HepG2 (cell line): ENCODE measurements at regions not wholly inside any gene's neighbourhood (a gene's known extent, or its start where the extent isn't known, plus 50 kb on each side); places are given as distances from the start of the nearest gene placed in this dataset.

Experiments
- ATAC-seq: fragments of 200-7000 bp; cut with Tn5 transposase; 3 replicates; pipeline ENCODE4 v1.9.1; 2020; ENCODE audit warnings: mild to moderate bottlenecking, moderate library complexity
- BruUV-seq: library from RNA; stranded (reverse); fragments of 400-500 nt; replicated peaks from 2 replicates; lab custom pipeline; 2021; lab: Mats Ljungman, UMichigan
- CTCF ChIA-PET: fragments of 300-600 bp; formaldehyde crosslinking; extraction: SDS; loops from one replicate; lab custom pipeline; 2021; ENCODE audit warnings: low total read pairs, inconsistent platforms, low intra/inter-chr PET ratio; lab: Yijun Ruan, JAX
- POLR2A ChIA-PET: fragments of 350-600 bp; sonication (Branson Sonifier 250); formaldehyde crosslinking; loops from one replicate; lab custom pipeline; 2020; ENCODE audit warnings: antibody characterized with exemption, inconsistent platforms; lab: Yijun Ruan, JAX
- DNase-seq: peaks from one replicate; pipeline ENCODE4 v3.0.0-alpha.2; 2015; ENCODE audit warnings: low spot score
- FAIRE-seq: peaks from 3 replicates; lab custom pipeline; 2011; peaks lifted over from hg19 to GRCh38; lab: Jason Lieb, UNC
- H2AFZ ChIP-seq: one replicate; pipeline ENCODE4 v1.6.1; 2011; ENCODE audit warnings: low read length, inconsistent platforms
- H3K27ac ChIP-seq: fragments of 300-600 bp; 3 replicates; pipeline ENCODE4 v1.8.0; 2011; ENCODE audit warnings: mixed run types, mild to moderate bottlenecking, mixed read lengths, low read length, inconsistent platforms; ENCODE audit not compliant: insufficient read depth; ENCODE audit errors: extremely low read length
- H3K27me3 ChIP-seq, 2 experiments: fragments of 200-600 bp in 1 of 2; 2 replicates in 1 of 2; 3 replicates in 1 of 2; pipeline versions ENCODE4 v1.6.0 to v1.8.0; 2011; ENCODE audit warnings: low read length in 2 of 2, mild to moderate bottlenecking in 2 of 2, moderate library complexity in 2 of 2, inconsistent platforms in 1 of 2; ENCODE audit not compliant: insufficient read depth in 2 of 2, control insufficient read depth in 1 of 2
- H3K36me3 ChIP-seq, 2 experiments: fragments of 200-600 bp in 1 of 2; replicated peaks in 1 of 2; 2 replicates in 1 of 2; 3 replicates in 1 of 2; pipeline versions ENCODE4 v1.5.1 to v1.8.0; 2011; ENCODE audit warnings: low read length in 2 of 2, inconsistent platforms in 1 of 2; ENCODE audit not compliant: insufficient read depth in 2 of 2, control insufficient read depth in 1 of 2
- H3K4me1 ChIP-seq: 2 replicates; pipeline ENCODE4 v1.5.1; 2012; ENCODE audit warnings: low read length, inconsistent platforms; ENCODE audit not compliant: insufficient read depth
- H3K4me2 ChIP-seq: 2 replicates; pipeline ENCODE4 v1.6.0; 2011; ENCODE audit warnings: low read depth, low read length, inconsistent platforms
- H3K4me3 ChIP-seq, 3 experiments: fragments of 200-600 bp in 1 of 3; sonication (generic), shearing (Covaris generic) in 1 of 3; replicated peaks in 1 of 3; 2 replicates each; pipeline ENCODE4 v1.5.1; 2011 to 2016; ENCODE audit warnings: low read length in 3 of 3, inconsistent platforms in 2 of 3, low read depth in 2 of 3, mild to moderate bottlenecking in 2 of 3, control low read depth in 1 of 3, mixed read lengths in 1 of 3; ENCODE audit not compliant: insufficient read depth in 1 of 3
- H3K79me2 ChIP-seq: one replicate; pipeline ENCODE4 v1.6.1; 2011; ENCODE audit warnings: low read length, inconsistent platforms; ENCODE audit not compliant: insufficient read depth
- H3K9ac ChIP-seq: 2 replicates; pipeline ENCODE4 v1.6.0; 2011; ENCODE audit warnings: mild to moderate bottlenecking, low read depth, low read length, inconsistent platforms; ENCODE audit not compliant: insufficient read depth
- H3K9me3 ChIP-seq: 2 replicates; pipeline ENCODE4 v1.5.1; 2012; ENCODE audit warnings: mild to moderate bottlenecking, low read length
- H4K20me1 ChIP-seq: 2 replicates; pipeline ENCODE4 v1.6.0; 2011; ENCODE audit warnings: inconsistent platforms, mild to moderate bottlenecking, low read length, moderate library complexity; ENCODE audit not compliant: insufficient read depth
- CBX2 ChIP-seq, 2 experiments: fragments of 200-600 bp in 1 of 2; sonication (generic); formaldehyde crosslinking in 1 of 2; IDR thresholded peaks; 2 replicates each; pipeline versions ENCODE4 v1.7.0 to v1.8.1; 2018 to 2022; ENCODE audit warnings: low read depth in 2 of 2, low read length in 1 of 2, mild to moderate bottlenecking in 1 of 2, missing genetic modification reagents in 1 of 2
- HMG20B ChIP-seq: conservative IDR thresholded peaks from 2 replicates; pipeline ENCODE4 v1.6.1; 2016; ENCODE audit warnings: missing genetic modification reagents, missing compliant biosample characterization
- IKZF4 ChIP-seq: sonication (generic); formaldehyde crosslinking; IDR thresholded peaks from 2 replicates; pipeline ENCODE4 v1.5.1; 2020; ENCODE audit warnings: borderline replicate concordance, mild to moderate bottlenecking, low read depth, missing genetic modification reagents; ENCODE audit errors: not compliant biosample characterization
- LRRFIP1 ChIP-seq: sonication (generic); formaldehyde crosslinking; conservative IDR thresholded peaks from 2 replicates; pipeline ENCODE4 v1.4.0; 2020; ENCODE audit warnings: missing genetic modification reagents
- RBM39 ChIP-seq: fragments of 200-400 bp; formaldehyde crosslinking; IDR thresholded peaks from one replicate; pipeline ENCODE4 v1.6.1; 2018; ENCODE audit warnings: antibody characterized with exemption, mild to moderate bottlenecking, low read depth, low read length; ENCODE audit not compliant: poor library complexity, severe bottlenecking
- U2AF1 ChIP-seq: fragments of 200-400 bp; formaldehyde crosslinking; optimal IDR thresholded peaks from 2 replicates; pipeline ENCODE3; 2017; ENCODE audit warnings: mild to moderate bottlenecking, low read depth, low read length
- ZNF431 ChIP-seq: sonication (generic); formaldehyde crosslinking; IDR thresholded peaks from 2 replicates; pipeline ENCODE4 v1.9.0; 2022; ENCODE audit warnings: missing genetic modification reagents, low read depth, mild to moderate bottlenecking, borderline replicate concordance
- ZNF484 ChIP-seq: sonication (generic); formaldehyde crosslinking; IDR thresholded peaks from 2 replicates; pipeline ENCODE4 v1.5.1; 2020; ENCODE audit warnings: mild to moderate bottlenecking, low read depth, missing genetic modification reagents, borderline replicate concordance
- ZNF546 ChIP-seq: sonication (generic); formaldehyde crosslinking; conservative IDR thresholded peaks from 2 replicates; pipeline ENCODE4 v1.8.1; 2023; ENCODE audit warnings: mild to moderate bottlenecking, missing genetic modification reagents
- ZNF776 ChIP-seq: sonication (generic); formaldehyde crosslinking; IDR thresholded peaks from 2 replicates; pipeline ENCODE4 v1.4.0; 2020; ENCODE audit warnings: mild to moderate bottlenecking, missing genetic modification reagents
- ZNF891 ChIP-seq: sonication (generic); formaldehyde crosslinking; IDR thresholded peaks from 2 replicates; pipeline ENCODE4 v1.5.0; 2020; ENCODE audit warnings: mild to moderate bottlenecking, missing genetic modification reagents
- WGBS: methylation state at CpG from one replicate; pipeline ENCODE4 v1.1.6; 2017; ENCODE audit warnings: low lambda C conversion rate; 5-methylcytosine and 5-hydroxymethylcytosine counted together
- in situ Hi-C: cut with HindIII; loops from 2 replicates; pipeline ENCODE4 v1.10.0; 2017; ENCODE audit warnings: low pct_unique_long_range_greater_than_20kb; ENCODE audit not compliant: extremely low pct_ligation_motif_present
- intact Hi-C: fragments of 100-400 bp; cut with micrococcal nuclease; formaldehyde crosslinking; loops from one replicate; pipeline ENCODE4 v1.10.0; 2022; ENCODE audit not compliant: unreplicated experiment
- TF ChIP-seq, protein P1 (sequence below): sonication (generic); formaldehyde crosslinking; IDR thresholded peaks from 2 replicates; pipeline ENCODE4 v1.4.0; 2020; ENCODE audit warnings: low read depth, mild to moderate bottlenecking, missing genetic modification reagents
- TF ChIP-seq, protein P2 (sequence below): sonication (generic); formaldehyde crosslinking; IDR thresholded peaks from 2 replicates; pipeline ENCODE4 v1.5.1; 2020; ENCODE audit warnings: mild to moderate bottlenecking, missing genetic modification reagents, moderate library complexity

GRCh38 chr5:91297994-91298393 is 85.1 kb downstream of the ARRDC3 start:
- in situ Hi-C loops (no loop called here), intact Hi-C loops (no loop called here)
- H4K20me1 ChIP-seq, result no peaks in the 10 kb centered on the region
- 17% methylated on average over 2 of the region's 2 CpGs for WGBS
- H3K79me2 ChIP-seq, result no peaks in the 10 kb centered on the region
- H3K27ac ChIP-seq, result no peak overlapping the region
- H3K36me3 ChIP-seq, result no peaks in the 10 kb centered on the region
- CTCF ChIA-PET, result no interaction called here
- no peaks in the 10 kb centered on the region for H3K9me3 ChIP-seq
- H3K4me1 ChIP-seq, result 0 out of 2 replicates have a peak, but pooled peaks cover 5% of the 10 kb centered on the region
- H3K27me3 ChIP-seq, result no peaks in the 10 kb centered on the region; a peak in 1 of 5 replicates
- H3K4me3 ChIP-seq, result no peak overlapping the region
- POLR2A ChIA-PET, result no interaction called here
- ATAC-seq (no peak), DNase-seq (no peak), FAIRE-seq (no peak)
- H3K9ac ChIP-seq, result no peak overlapping the region
- TF ChIP-seq, protein P1, sequence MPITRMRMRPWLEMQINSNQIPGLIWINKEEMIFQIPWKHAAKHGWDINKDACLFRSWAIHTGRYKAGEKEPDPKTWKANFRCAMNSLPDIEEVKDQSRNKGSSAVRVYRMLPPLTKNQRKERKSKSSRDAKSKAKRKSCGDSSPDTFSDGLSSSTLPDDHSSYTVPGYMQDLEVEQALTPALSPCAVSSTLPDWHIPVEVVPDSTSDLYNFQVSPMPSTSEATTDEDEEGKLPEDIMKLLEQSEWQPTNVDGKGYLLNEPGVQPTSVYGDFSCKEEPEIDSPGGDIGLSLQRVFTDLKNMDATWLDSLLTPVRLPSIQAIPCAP (CRISPR knock-in tag), result no peak
- TF ChIP-seq CBX2 (IDR thresholded peaks at IDR 0.05; ENCODE audit: low read depth, low read length) (no peak), CBX2 (CRISPR knock-in tag; IDR thresholded peaks at IDR 0.05; ENCODE audit: low read depth) (no peak), HMG20B (no peak), ZNF431 (no peak), ZNF484 (no peak)
- TF ChIP-seq, protein P2, sequence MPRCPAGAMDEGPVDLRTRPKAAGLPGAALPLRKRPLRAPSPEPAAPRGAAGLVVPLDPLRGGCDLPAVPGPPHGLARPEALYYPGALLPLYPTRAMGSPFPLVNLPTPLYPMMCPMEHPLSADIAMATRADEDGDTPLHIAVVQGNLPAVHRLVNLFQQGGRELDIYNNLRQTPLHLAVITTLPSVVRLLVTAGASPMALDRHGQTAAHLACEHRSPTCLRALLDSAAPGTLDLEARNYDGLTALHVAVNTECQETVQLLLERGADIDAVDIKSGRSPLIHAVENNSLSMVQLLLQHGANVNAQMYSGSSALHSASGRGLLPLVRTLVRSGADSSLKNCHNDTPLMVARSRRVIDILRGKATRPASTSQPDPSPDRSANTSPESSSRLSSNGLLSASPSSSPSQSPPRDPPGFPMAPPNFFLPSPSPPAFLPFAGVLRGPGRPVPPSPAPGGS (CRISPR knock-in tag), result no peak
- no peak overlapping the region for H2AFZ ChIP-seq
- no TSS peak for BruUV-seq
- H3K4me2 ChIP-seq, result no peak overlapping the region

DNA sequence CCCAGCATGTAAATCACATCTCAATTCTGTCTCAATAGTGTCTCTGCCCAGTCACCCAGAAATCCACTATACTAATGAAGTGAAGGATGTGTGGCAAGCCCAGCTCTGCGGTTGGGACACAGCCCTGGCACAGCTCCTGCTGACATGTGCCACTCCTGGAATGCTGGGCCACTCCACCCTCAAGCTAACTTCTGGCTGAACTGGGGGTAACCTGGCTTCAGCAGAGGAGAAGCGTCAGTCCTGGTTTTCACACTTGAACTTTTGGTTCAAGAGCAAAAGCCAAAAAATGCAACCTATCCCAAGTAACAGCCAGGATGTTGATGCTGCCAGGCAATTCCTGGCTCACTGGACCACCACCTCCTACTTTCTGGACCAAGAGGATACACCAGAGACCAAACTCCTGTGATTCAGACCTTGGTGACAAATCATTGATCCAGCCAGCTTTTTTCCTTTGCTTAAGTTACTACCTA is 86.4 kb downstream of the ARRDC3 start:
- Histone ChIP-seq H3K4me2 (no peak overlapping the region), H3K27me3 (no peaks in the 10 kb centered on the region; a peak in 1 of 5 replicates), H2AFZ (no peak overlapping the region), H3K4me3 (no peak overlapping the region), H3K79me2 (no peaks in the 10 kb centered on the region), H3K9ac (no peak overlapping the region), H3K4me1 (0 out of 2 replicates have a peak, but pooled peaks cover 5% of the 10 kb centered on the region), H4K20me1 (no peaks in the 10 kb centered on the region), H3K27ac (no peak overlapping the region), H3K36me3 (no peaks in the 10 kb centered on the region), H3K9me3 (no peaks in the 10 kb centered on the region)
- BruUV-seq, result no TSS peak
- DNase-seq (no peak), ATAC-seq (peak; percentile 38; the same call in 2 of the 3 replicates), FAIRE-seq (no peak)
- POLR2A ChIA-PET, result no interaction called here
- CTCF ChIA-PET, result no interaction called here
- in situ Hi-C loops, result no loop called here
- WGBS, result 20% methylated on average over 1 of the region's 2 CpGs
- intact Hi-C loops, result no loop called here
- no peak for TF ChIP-seq ZNF546 (CRISPR knock-in tag)
- no peak for TF ChIP-seq ZNF776 (CRISPR knock-in tag)
- TF ChIP-seq ZNF891 (CRISPR knock-in tag), result no peak
- TF ChIP-seq IKZF4 (CRISPR knock-in tag), result no peak
- TF ChIP-seq RBM39, result no peak
- TF ChIP-seq LRRFIP1 (CRISPR knock-in tag), result no peak
- no peak for TF ChIP-seq U2AF1
